OCI-LY3 (cell line): ENCODE measurements at regions not wholly inside any gene's neighbourhood (a gene's known extent, or its start where the extent isn't known, plus 50 kb on each side); places are given as distances from the start of the nearest gene placed in this dataset.
A peak's percentile ranks its signal among the peaks of the same experiment; 100 is the strongest.

ENCODE experiments used
- H2AFZ ChIP-seq: fragments of 200-600, 300-600 bp; shearing (Covaris generic); 2 replicates; pipeline ENCODE4 v1.6.0; 2014; ENCODE audit warnings: antibody characterized with exemption, low read depth, low read length
- H3K27ac ChIP-seq: fragments of 200-600, 300-600 bp; sonication (generic); 2 replicates; pipeline ENCODE4 v1.5.1; 2014; ENCODE audit warnings: mild to moderate bottlenecking, low read length, moderate library complexity, mixed read lengths
- H3K27me3 ChIP-seq: fragments of 200-600, 300-600 bp; sonication (generic); 2 replicates; pipeline ENCODE4 v1.6.1; 2014; ENCODE audit warnings: low read depth, low read length, mixed read lengths
- H3K36me3 ChIP-seq: fragments of 200-600, 300-600 bp; sonication (generic); replicated peaks from 2 replicates; pipeline ENCODE3; 2014; ENCODE audit warnings: low read depth, low read length, mixed read lengths
- H3K4me1 ChIP-seq: fragments of 300-600, 200-600 bp; sonication (generic); 2 replicates; pipeline ENCODE4 v1.6.1; 2014; ENCODE audit warnings: low read length, mixed read lengths
- H3K4me2 ChIP-seq: fragments of 200-600, 300-600 bp; sonication (generic); 2 replicates; pipeline ENCODE4 v1.6.1; 2014; ENCODE audit warnings: low read length, mixed read lengths
- H3K4me3 ChIP-seq: fragments of 300-600, 200-600 bp; sonication (generic); 2 replicates; pipeline ENCODE4 v1.5.1; 2014; ENCODE audit warnings: antibody characterized with exemption, mild to moderate bottlenecking, low read length, moderate library complexity
- H3K79me2 ChIP-seq: fragments of 300-600, 200-600 bp; shearing (Covaris generic); 2 replicates; pipeline ENCODE4 v1.6.1; 2014; ENCODE audit warnings: mild to moderate bottlenecking, low read length, mixed read lengths
- H3K9ac ChIP-seq: fragments of 300-600, 200-600 bp; shearing (Covaris generic); 2 replicates; pipeline ENCODE4 v1.6.0; 2014; ENCODE audit warnings: mild to moderate bottlenecking, low read length, moderate library complexity
- H3K9me3 ChIP-seq: fragments of 200-600, 300-600 bp; shearing (Covaris generic); 2 replicates; pipeline ENCODE4 v1.6.1; 2014; ENCODE audit warnings: low read length, mixed read lengths; ENCODE audit not compliant: insufficient read depth
- H4K20me1 ChIP-seq: fragments of 200-600, 300-600 bp; sonication (generic); 2 replicates; pipeline ENCODE4 v1.6.1; 2016; ENCODE audit warnings: low read length, mixed read lengths; ENCODE audit not compliant: insufficient read depth
- EZH2phosphoT487 ChIP-seq: fragments of 200-600 bp; shearing (Covaris generic); IDR thresholded peaks from 2 replicates; pipeline ENCODE4 v1.6.1; 2018; ENCODE audit warnings: antibody characterized with exemption, mixed run types, low read depth
- TF ChIP-seq, protein P1 (sequence below): fragments of 200-600, 300-600 bp; sonication (generic); IDR thresholded peaks from 2 replicates; pipeline ENCODE4 v1.5.1; 2014; ENCODE audit warnings: antibody characterized with exemption, low read length, low read depth

- no peak overlapping the region for H3K4me2 ChIP-seq
- no peaks in the 10 kb centered on the region for H4K20me1 ChIP-seq
- H3K9me3 ChIP-seq = no peaks in the 10 kb centered on the region
- peaks cover 14% of the 10 kb centered on the region for H3K4me1 ChIP-seq
- no peaks in the 10 kb centered on the region for H3K79me2 ChIP-seq
- no peaks in the 10 kb centered on the region for H3K36me3 ChIP-seq
- no peak overlapping the region for H3K27ac ChIP-seq
- no peaks in the 10 kb centered on the region for H3K27me3 ChIP-seq
- H3K9ac ChIP-seq = no peak overlapping the region
- H3K4me3 ChIP-seq = no peak overlapping the region
- no peak for TF ChIP-seq EZH2phosphoT487
- TF ChIP-seq, protein P1, sequence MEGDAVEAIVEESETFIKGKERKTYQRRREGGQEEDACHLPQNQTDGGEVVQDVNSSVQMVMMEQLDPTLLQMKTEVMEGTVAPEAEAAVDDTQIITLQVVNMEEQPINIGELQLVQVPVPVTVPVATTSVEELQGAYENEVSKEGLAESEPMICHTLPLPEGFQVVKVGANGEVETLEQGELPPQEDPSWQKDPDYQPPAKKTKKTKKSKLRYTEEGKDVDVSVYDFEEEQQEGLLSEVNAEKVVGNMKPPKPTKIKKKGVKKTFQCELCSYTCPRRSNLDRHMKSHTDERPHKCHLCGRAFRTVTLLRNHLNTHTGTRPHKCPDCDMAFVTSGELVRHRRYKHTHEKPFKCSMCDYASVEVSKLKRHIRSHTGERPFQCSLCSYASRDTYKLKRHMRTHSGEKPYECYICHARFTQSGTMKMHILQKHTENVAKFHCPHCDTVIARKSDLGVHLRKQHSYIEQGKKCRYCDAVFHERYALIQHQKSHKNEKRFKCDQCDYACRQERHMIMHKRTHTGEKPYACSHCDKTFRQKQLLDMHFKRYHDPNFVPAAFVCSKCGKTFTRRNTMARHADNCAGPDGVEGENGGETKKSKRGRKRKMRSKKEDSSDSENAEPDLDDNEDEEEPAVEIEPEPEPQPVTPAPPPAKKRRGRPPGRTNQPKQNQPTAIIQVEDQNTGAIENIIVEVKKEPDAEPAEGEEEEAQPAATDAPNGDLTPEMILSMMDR = no peak
- no peak overlapping the region for H2AFZ ChIP-seq
Observed at GRCh38 chr6:101001607-101002006, 120.5 kb upstream of the ASCC3 start.

DNA sequence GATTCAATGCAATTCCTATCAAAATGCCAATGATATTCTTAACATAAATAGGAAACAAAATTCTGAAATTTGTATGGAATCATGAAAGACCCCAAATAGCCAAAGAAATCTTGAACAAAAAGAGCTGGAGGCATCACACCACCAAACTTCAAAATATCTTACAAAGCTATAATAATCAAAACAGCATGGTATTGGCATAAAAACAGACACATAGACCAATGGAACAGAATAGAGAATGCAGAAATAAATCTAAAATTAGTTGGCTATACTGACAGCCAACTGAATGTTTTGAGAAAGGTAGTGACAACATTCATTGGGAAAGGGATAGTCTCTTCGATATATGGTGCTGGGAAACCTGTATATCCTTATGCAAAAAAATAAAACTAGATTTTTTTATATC is 121.9 kb upstream of the ASCC3 start:
- no peaks in the 10 kb centered on the region for H4K20me1 ChIP-seq
- H3K4me1 ChIP-seq = peaks cover 14% of the 10 kb centered on the region
- H3K36me3 ChIP-seq = no peaks in the 10 kb centered on the region
- no peak overlapping the region for H3K27ac ChIP-seq
- no peaks in the 10 kb centered on the region for H3K9me3 ChIP-seq
- no peak overlapping the region for H2AFZ ChIP-seq
- no peaks in the 10 kb centered on the region for H3K79me2 ChIP-seq
- TF ChIP-seq, protein P1 = no peak
- TF ChIP-seq EZH2phosphoT487 = no peak
- no peak overlapping the region for H3K4me3 ChIP-seq
- no peak overlapping the region for H3K4me2 ChIP-seq
- H3K27me3 ChIP-seq = no peaks in the 10 kb centered on the region
- no peak overlapping the region for H3K9ac ChIP-seq

- H3K4me3 ChIP-seq = peak overlapping the region; percentile 19
- H3K4me2 ChIP-seq = peak overlapping the region; percentile 60
- no peak overlapping the region for H2AFZ ChIP-seq
Observed at GRCh38 chr6:101011186-101011585, 130.1 kb upstream of the ASCC3 start.

DNA sequence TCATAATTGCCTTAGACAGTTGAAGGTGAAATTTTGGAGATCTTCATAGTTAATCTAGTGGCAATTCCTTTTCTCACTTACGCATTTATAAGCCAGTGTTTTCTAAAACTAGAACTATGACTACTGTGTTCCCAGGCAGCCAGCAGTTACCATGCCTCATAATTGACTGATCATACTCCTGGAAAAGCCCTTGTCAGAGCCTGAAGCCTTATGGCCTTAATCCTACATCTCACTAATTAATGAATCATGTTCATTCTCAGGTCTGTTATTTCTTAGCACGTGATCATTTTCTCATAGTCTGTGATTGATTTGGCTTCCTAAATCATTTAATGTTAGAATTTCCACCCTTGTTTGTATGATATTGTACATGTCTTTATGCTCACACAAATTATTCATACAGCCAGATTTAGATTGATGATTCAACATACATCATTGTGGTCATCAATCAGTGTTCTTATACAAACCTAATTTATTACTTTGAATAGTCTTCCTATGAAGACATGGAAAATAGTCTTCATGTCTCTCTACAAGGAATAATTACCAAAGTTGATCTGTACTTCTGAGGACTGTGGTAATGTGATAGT is 132.6 kb upstream of the ASCC3 start:
- H3K4me1 ChIP-seq = peaks cover 37% of the 10 kb centered on the region
- no peak overlapping the region for H3K4me2 ChIP-seq
- no peak overlapping the region for H2AFZ ChIP-seq
- H4K20me1 ChIP-seq = no peaks in the 10 kb centered on the region
- TF ChIP-seq, protein P1 = no peak
- TF ChIP-seq EZH2phosphoT487 = no peak
- no peak overlapping the region for H3K4me3 ChIP-seq
- H3K79me2 ChIP-seq = no peaks in the 10 kb centered on the region
- H3K9me3 ChIP-seq = no peaks in the 10 kb centered on the region
- H3K36me3 ChIP-seq = no peaks in the 10 kb centered on the region
- no peak overlapping the region for H3K27ac ChIP-seq
- no peaks in the 10 kb centered on the region for H3K27me3 ChIP-seq
- no peak overlapping the region for H3K9ac ChIP-seq

More at GRCh38 chr6:101011186-101011585, 130.1 kb upstream of the ASCC3 start:
- H3K9me3 ChIP-seq = no peaks in the 10 kb centered on the region
- no peaks in the 10 kb centered on the region for H3K27me3 ChIP-seq
- H3K36me3 ChIP-seq = no peaks in the 10 kb centered on the region
- no peaks in the 10 kb centered on the region for H3K79me2 ChIP-seq
- peak overlapping the region; percentile 67 for H3K27ac ChIP-seq
- H3K4me1 ChIP-seq = peaks cover 37% of the 10 kb centered on the region
- H4K20me1 ChIP-seq = no peaks in the 10 kb centered on the region
- no peak for TF ChIP-seq EZH2phosphoT487
- TF ChIP-seq, protein P1 = no peak
- no peak overlapping the region; the same call in 1 of the 2 replicates for H3K9ac ChIP-seq
